ENCODE measurements at regions not wholly inside any gene's neighbourhood (a gene's known extent, or its start where the extent isn't known, plus 50 kb on each side); places are given as distances from the start of the nearest gene placed in this dataset.

- H2BK120ac ChIP-seq (ENCODE audit: low read depth, low read length) = no peak overlapping the region
- no peaks in the 10 kb centered on the region for H3K9me1 ChIP-seq (ENCODE audit: insufficient read depth, low read length)
- H3K4ac ChIP-seq (ENCODE audit: low read depth, low read length) = no peak overlapping the region
- no peak overlapping the region for H2BK5ac ChIP-seq (ENCODE audit: low read depth, low read length, poor library complexity, severe bottlenecking)
- ChIA-PET POLR2A (ENCODE audit: unreplicated experiment) (no interaction called here), CTCF (no interaction called here)
- H3K23ac ChIP-seq (ENCODE audit: low read depth, low read length) = no peak overlapping the region
- H3K4me1 ChIP-seq (ENCODE audit: control insufficient read depth, insufficient read depth, low read length) = no peaks in the 10 kb centered on the region
- intact Hi-C loops (cut with micrococcal nuclease) = no loop called here
- no peaks in the 10 kb centered on the region for H3K27me3 ChIP-seq (ENCODE audit: control insufficient read depth, insufficient read depth, low read length)
- H2AFZ ChIP-seq (replicated peaks; ENCODE audit: low read length, poor library complexity) = no peak overlapping the region
- no peak overlapping the region for H2AK9ac ChIP-seq (replicated peaks; ENCODE audit: low read depth, low read length, poor library complexity)
- H4K8ac ChIP-seq (ENCODE audit: low read depth in 2 of 2, low read length in 2 of 2) = no peak overlapping the region
- H3K27ac ChIP-seq (ENCODE audit: insufficient read depth, low read length) = no peak overlapping the region
- no peaks in the 10 kb centered on the region for H3K79me1 ChIP-seq (ENCODE audit: low read depth in 1 of 2, low read length in 2 of 2)
- no peak overlapping the region for H2AK5ac ChIP-seq (ENCODE audit: low read depth, low read length)
- ATAC-seq (ENCODE audit: low read depth) (no peak), DNase-seq (no peak)
- H4K91ac ChIP-seq (ENCODE audit: insufficient read depth, low read depth, low read length) = no peak overlapping the region
- no peak overlapping the region for H3K4me3 ChIP-seq (ENCODE audit: insufficient read depth, low read depth, low read length)
- no peak overlapping the region for H3K56ac ChIP-seq (ENCODE audit: extremely low read depth, insufficient read depth, low read length)
- H2BK15ac ChIP-seq (ENCODE audit: low read depth, low read length) = no peak overlapping the region
- no CpG with 5 or more reads among the region's 1 CpG for WGBS, 2 experiments (ENCODE audit: extremely low coverage in 2 of 2, insufficient read length in 1 of 2)
- no peaks in the 10 kb centered on the region; the same call in 1 of the 2 replicates for H3K9me3 ChIP-seq (ENCODE audit: control insufficient read depth, insufficient read depth, low read length)
- no peaks in the 10 kb centered on the region for H4K20me1 ChIP-seq (ENCODE audit: insufficient read depth, low read length)
- in situ Hi-C loops (cut with MboI; ENCODE audit: low sequenced_read_pairs) = no loop called here
- dilution Hi-C loops (cut with HindIII; ENCODE audit: low sequenced_read_pairs, unreplicated experiment) = no loop called here
- TF ChIP-seq SMC3 (IDR thresholded peaks at IDR 0.05; ENCODE audit: low read depth, low read length) (no peak), CTCF (conservative IDR thresholded peaks at IDR 0.05; ENCODE audit: low read depth, low read length) (no peak), USF2 (IDR thresholded peaks at IDR 0.05; ENCODE audit: low read depth, low read length) (no peak), RCOR1 (IDR thresholded peaks at IDR 0.05; ENCODE audit: insufficient replicate concordance, low read length) (no peak), FOS (IDR thresholded peaks at IDR 0.05; ENCODE audit: low read depth, low read length) (no peak), POLR2A (IDR thresholded peaks at IDR 0.05; ENCODE audit: low read depth, low read length) (no peak), MAZ (IDR thresholded peaks at IDR 0.05; ENCODE audit: borderline replicate concordance, low read depth, low read length) (no peak), CEBPB (IDR thresholded peaks at IDR 0.05; ENCODE audit: low read depth, low read length) (no peak), RFX5 (IDR thresholded peaks at IDR 0.05; ENCODE audit: low read depth, low read length) (no peak), BHLHE40 (IDR thresholded peaks at IDR 0.05; ENCODE audit: low read depth, low read length) (no peak), MXI1 (IDR thresholded peaks at IDR 0.05; ENCODE audit: borderline replicate concordance, low read depth, low read length) (no peak), ELK1 (IDR thresholded peaks at IDR 0.05; ENCODE audit: borderline replicate concordance, low read depth, low read length) (no peak), NFE2L2 (IDR thresholded peaks at IDR 0.05; ENCODE audit: low read depth, low read length) (no peak), RAD21 (IDR thresholded peaks at IDR 0.05; ENCODE audit: low read length) (no peak), MAFK (IDR thresholded peaks at IDR 0.05; ENCODE audit: low read depth, low read length) (no peak), CHD1 (IDR thresholded peaks at IDR 0.05; ENCODE audit: low read depth, low read length) (no peak)
- no peak overlapping the region for H3K9ac ChIP-seq (ENCODE audit: low read depth, low read length)
- H3K36me3 ChIP-seq (ENCODE audit: control insufficient read depth, insufficient read depth, low read length) = no peaks in the 10 kb centered on the region
- BruUV-seq (replicated peaks) = no TSS peak
- no peak overlapping the region for H3K14ac ChIP-seq (replicated peaks; ENCODE audit: low read depth, low read length)
- H2BK20ac ChIP-seq (ENCODE audit: low read depth, low read length) = no peak overlapping the region
- no peak overlapping the region for H3K4me2 ChIP-seq (ENCODE audit: low read depth, low read length)
- no peak overlapping the region for H4K5ac ChIP-seq (ENCODE audit: low read depth, low read length)
- H3K18ac ChIP-seq (ENCODE audit: low read depth, low read length) = no peak overlapping the region
Observed at GRCh38 chr20:41881466-41882046, 263.4 kb upstream of the CHD6 start.
